Sigmoid colon (tissue), 6 donors: ENCODE measurements at regions not wholly inside any gene's neighbourhood (a gene's known extent, or its start where the extent isn't known, plus 50 kb on each side); places are given as distances from the start of the nearest gene placed in this dataset.
"Not testable (repeated sequence)": the region's sequence is repeated elsewhere in the genome, so short reads cannot be mapped to it uniquely, and the experiment has no call there.

Experiments
- DNase-seq: peaks from one replicate; pipeline ENCODE4 v3.0.0-alpha.2; 2019
- H3K27ac ChIP-seq, 4 donors: fragments of 200-600 bp; sonication (generic); one replicate each; pipeline ENCODE4 v1.5.1; 2016 to 2019; ENCODE audit warnings: mild to moderate bottlenecking in 1 of 4
- H3K27me3 ChIP-seq, 3 donors: fragments of 200-600 bp; sonication (generic); one replicate each; pipeline ENCODE4 v1.5.1; 2019; ENCODE audit warnings: mild to moderate bottlenecking in 1 of 3
- H3K36me3 ChIP-seq, 4 donors: fragments of 200-600 bp; sonication (generic); one replicate each; pipeline ENCODE4 v1.5.1; 2016 to 2019
- H3K4me1 ChIP-seq, 4 donors: fragments of 200-600 bp; sonication (generic); one replicate each; pipeline ENCODE4 v1.5.1; 2017 to 2019
- H3K4me3 ChIP-seq, 4 donors: fragments of 200-600 bp; sonication (generic); one replicate each; pipeline ENCODE4 v1.5.1; 2017 to 2019; ENCODE audit warnings: mild to moderate bottlenecking in 2 of 4, moderate library complexity in 1 of 4
- H3K9me3 ChIP-seq, 4 donors: fragments of 200-600 bp in 3 of 4; sonication (generic) in 3 of 4; one replicate each; pipeline versions ENCODE4 v1.5.1 to v1.6.1; 2013 to 2019
- CTCF ChIP-seq, 4 experiments: fragments of 450-650 bp in 3 of 4; fragments of 200-600 bp in 1 of 4; IDR thresholded peaks; one replicate each; pipeline ENCODE4 v1.5.1; 2016 to 2019; ENCODE audit warnings: antibody characterized with exemption in 4 of 4, mild to moderate bottlenecking in 3 of 4, moderate library complexity in 2 of 4
- EP300 ChIP-seq, 4 donors: sonication (generic); formaldehyde crosslinking; IDR thresholded peaks; one replicate each; pipeline ENCODE4 v1.6.1; 2017; ENCODE audit warnings: antibody characterized with exemption in 4 of 4
- POLR2A ChIP-seq, 2 donors: fragments of 450-650 bp; IDR thresholded peaks; one replicate each; pipeline ENCODE4 v1.6.1; 2016; ENCODE audit warnings: antibody characterized with exemption in 2 of 2, mild to moderate bottlenecking in 2 of 2, moderate library complexity in 2 of 2
- POLR2AphosphoS5 ChIP-seq, 4 donors: sonication (generic); formaldehyde crosslinking; IDR thresholded peaks; one replicate each; pipeline ENCODE4 v1.6.1; 2017; ENCODE audit warnings: antibody characterized with exemption in 4 of 4
- WGBS, 2 donors: extraction: QIAGEN DNeasy Blood & Tissue Kit; methylation state at CpG; one replicate each; pipeline ENCODE4 v1.1.7; 2013; 5-methylcytosine and 5-hydroxymethylcytosine counted together
- intact Hi-C: fragments of 100-400 bp; cut with DNase I; formaldehyde crosslinking; loops from one replicate; pipeline ENCODE4 v1.15.1; 2023
- donor health status: healthy with polysubstance abuse.
- donor health status: healthy.

GRCh38 chr5:92144824-92145223 is 761.7 kb upstream of the ARRDC3 start:
- DNase-seq = no peak
- TF ChIP-seq POLR2A (IDR thresholded peaks at IDR 0.05) (no peak), POLR2AphosphoS5 (IDR thresholded peaks at IDR 0.05) (no peak), CTCF (IDR thresholded peaks at IDR 0.05) (no peak), EP300 (IDR thresholded peaks at IDR 0.05) (no peak)
- Histone ChIP-seq H3K36me3 (no peaks in the 10 kb centered on the region), H3K27ac (no peak overlapping the region), H3K9me3 (no peaks in the 10 kb centered on the region), H3K27me3 (no peaks in the 10 kb centered on the region), H3K4me1 (no peaks in the 10 kb centered on the region), H3K4me3 (no peak overlapping the region)
- intact Hi-C loops = no loop called here
- WGBS, 2 donors = 43 to 67% methylated on average over 3 of the region's 3 CpGs

DNA sequence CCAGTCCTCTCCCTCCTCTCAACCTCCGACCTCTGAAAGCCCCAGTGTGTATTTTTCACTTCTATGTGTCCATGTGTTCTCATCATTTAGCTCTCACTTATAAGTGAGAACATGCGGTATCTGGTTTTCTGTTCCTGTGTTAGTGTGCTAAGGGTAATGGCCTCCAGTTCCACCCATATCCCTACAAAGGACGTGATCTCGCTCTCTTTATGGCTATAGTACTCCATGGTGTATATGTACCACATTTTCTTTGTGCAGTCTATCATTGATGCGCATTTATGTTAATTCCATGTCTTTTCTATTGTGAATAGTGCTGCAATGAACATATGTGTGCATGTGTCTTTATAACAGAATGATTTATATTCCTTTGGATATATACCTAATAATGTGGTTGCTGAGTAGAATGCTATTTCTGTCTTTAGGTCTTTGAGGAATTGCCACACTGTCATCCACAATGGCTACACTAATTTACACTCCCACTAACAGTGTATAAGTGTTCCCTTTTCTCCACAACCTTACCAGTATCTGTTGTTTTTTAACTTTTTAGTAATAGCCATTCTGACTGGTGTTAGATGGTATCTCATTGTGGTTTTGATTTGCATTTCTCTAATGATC is 749.3 kb upstream of the ARRDC3 start:
- H3K9me3 ChIP-seq, H3K4me3 ChIP-seq, DNase-seq, intact Hi-C loops, H3K27me3 ChIP-seq, H3K36me3 ChIP-seq, H3K4me1 ChIP-seq, H3K27ac ChIP-seq: not testable (repeated sequence)
- WGBS, 2 donors = 76 to 85% methylated on average over 5 of the region's 5 CpGs

DNA sequence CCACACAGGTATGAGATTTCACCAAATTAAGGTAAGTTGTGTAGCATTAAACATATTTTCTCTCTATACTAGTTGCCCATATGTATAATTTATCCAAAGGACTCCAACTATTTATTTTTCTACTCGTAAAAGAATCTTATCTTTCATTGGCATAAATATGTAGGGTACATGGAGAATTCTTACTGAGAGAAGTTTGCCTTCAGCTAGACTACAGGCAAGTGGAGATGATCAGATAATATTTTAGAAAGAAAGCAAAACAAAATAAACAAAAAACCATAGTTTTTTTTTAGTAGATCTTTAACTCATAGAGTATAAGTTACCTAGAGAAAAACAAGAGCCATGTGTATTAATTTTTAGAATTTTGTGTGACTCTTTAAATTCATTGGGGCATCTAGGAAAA is 743.1 kb upstream of the ARRDC3 start:
- H3K9me3 ChIP-seq = no peaks in the 10 kb centered on the region
- no peaks in the 10 kb centered on the region for H3K27me3 ChIP-seq
- no peaks in the 10 kb centered on the region for H3K36me3 ChIP-seq
- 54 to 77% methylated on average over 1 of the region's 1 CpG for WGBS, 2 donors
- no peak for DNase-seq
- TF ChIP-seq EP300 (IDR thresholded peaks at IDR 0.05) (no peak), POLR2AphosphoS5 (IDR thresholded peaks at IDR 0.05) (no peak), POLR2A (IDR thresholded peaks at IDR 0.05) (no peak), CTCF (IDR thresholded peaks at IDR 0.05) (no peak)
- no peak overlapping the region for H3K27ac ChIP-seq
- H3K4me3 ChIP-seq = no peak overlapping the region
- intact Hi-C loops = no loop called here
- H3K4me1 ChIP-seq = no peaks in the 10 kb centered on the region

GRCh38 chr5:92119110-92119509 is 736.0 kb upstream of the ARRDC3 start:
- intact Hi-C loops = no loop called here
- H3K4me3 ChIP-seq = no peak overlapping the region
- H3K4me1 ChIP-seq = no peaks in the 10 kb centered on the region
- TF ChIP-seq EP300 (IDR thresholded peaks at IDR 0.05) = no peak
- no peak for TF ChIP-seq POLR2A (IDR thresholded peaks at IDR 0.05)
- no peak for TF ChIP-seq POLR2AphosphoS5 (IDR thresholded peaks at IDR 0.05)
- TF ChIP-seq CTCF (IDR thresholded peaks at IDR 0.05) = no peak
- H3K9me3 ChIP-seq = no peaks in the 10 kb centered on the region
- WGBS, 2 donors = 74 to 83% methylated on average over 1 of the region's 1 CpG
- no peak overlapping the region for H3K27ac ChIP-seq
- DNase-seq = no peak
- no peaks in the 10 kb centered on the region for H3K27me3 ChIP-seq
- H3K36me3 ChIP-seq = no peaks in the 10 kb centered on the region

GRCh38 chr5:92106808-92107207 is 723.7 kb upstream of the ARRDC3 start:
- intact Hi-C loops = no loop called here
- Histone ChIP-seq H3K4me3 (no peak overlapping the region), H3K27me3 (no peaks in the 10 kb centered on the region), H3K9me3 (no peaks in the 10 kb centered on the region), H3K4me1 (no peaks in the 10 kb centered on the region), H3K36me3 (no peaks in the 10 kb centered on the region), H3K27ac (no peak overlapping the region)
- TF ChIP-seq CTCF (IDR thresholded peaks at IDR 0.05) (no peak), POLR2AphosphoS5 (IDR thresholded peaks at IDR 0.05) (no peak), EP300 (IDR thresholded peaks at IDR 0.05) (no peak), POLR2A (IDR thresholded peaks at IDR 0.05) (no peak)
- 21 to 63% methylated on average over 1 of the region's 1 CpG for WGBS, 2 donors
- no peak for DNase-seq
